GM12865 (cell line): ENCODE measurements at regions not wholly inside any gene's neighbourhood (a gene's known extent, or its start where the extent isn't known, plus 50 kb on each side); places are given as distances from the start of the nearest gene placed in this dataset.

Source experiments
- DNase-seq: peaks from one replicate; pipeline ENCODE4 v3.0.0; 2010; ENCODE audit warnings: low read depth
- H3K4me3 ChIP-seq: 2 replicates; pipeline ENCODE4 v1.5.1; 2011; ENCODE audit warnings: mild to moderate bottlenecking, low read depth, low read length, control low read depth
- CTCF ChIP-seq: IDR thresholded peaks from 2 replicates; pipeline ENCODE4 v1.5.1; 2011; ENCODE audit warnings: low read length, control low read depth, low read depth, inconsistent platforms; ENCODE audit not compliant: insufficient read depth; ENCODE audit errors: missing control alignments

GRCh38 chr12:84772281-84772680, 140.3 kb downstream of the SLC6A15 start:
- TF ChIP-seq CTCF: no peak
- H3K4me3 ChIP-seq: no peak overlapping the region
- no peak for DNase-seq

- H3K4me3 ChIP-seq: no peak overlapping the region
- TF ChIP-seq CTCF: no peak
- no peak for DNase-seq
Measured at GRCh38 chr12:84767079-84767478, 145.5 kb downstream of the SLC6A15 start.

- TF ChIP-seq CTCF: no peak
- no peak overlapping the region for H3K4me3 ChIP-seq
- DNase-seq: no peak
Measured at GRCh38 chr12:84766375-84766774, 146.2 kb downstream of the SLC6A15 start.

GRCh38 chr12:84764001-84764400, 148.6 kb downstream of the SLC6A15 start:
- no peak for TF ChIP-seq CTCF

GRCh38 chr12:84763107-84763506, 149.5 kb downstream of the SLC6A15 start:
- TF ChIP-seq CTCF: no peak
- no peak overlapping the region for H3K4me3 ChIP-seq
- DNase-seq: no peak

More at GRCh38 chr12:84764001-84764400, 148.6 kb downstream of the SLC6A15 start:
- H3K4me3 ChIP-seq: no peak overlapping the region
- no peak for DNase-seq

- H3K4me3 ChIP-seq: no peak overlapping the region
- no peak for TF ChIP-seq CTCF
- DNase-seq: no peak
Measured at GRCh38 chr12:84760091-84760865, 152.3 kb downstream of the SLC6A15 start.

- H3K4me3 ChIP-seq: no peak overlapping the region
- no peak for TF ChIP-seq CTCF
- DNase-seq: no peak
Measured at GRCh38 chr12:84757978-84758377, 154.6 kb downstream of the SLC6A15 start.
